GM12878 (cell line): ENCODE measurements at regions not wholly inside any gene's neighbourhood (a gene's known extent, or its start where the extent isn't known, plus 50 kb on each side); places are given as distances from the start of the nearest gene placed in this dataset.

Experiments used
- ATAC-seq: fragments of 200-7000 bp; cut with Tn5 transposase; 3 replicates; pipeline ENCODE4 v1.9.1; 2020; ENCODE audit warnings: mild to moderate bottlenecking, moderate library complexity
- BruUV-seq: library from RNA; stranded (reverse); fragments of 400-500 nt; replicated peaks from 2 replicates; lab custom pipeline; 2021; lab: Mats Ljungman, UMichigan
- CTCF ChIA-PET: fragments of 300-600 bp; sonication (Branson Sonifier 250); formaldehyde crosslinking; extraction: SDS; loops from one replicate; lab custom pipeline; 2021; ENCODE audit warnings: inconsistent platforms; lab: Yijun Ruan, JAX
- POLR2A ChIA-PET: fragments of 350-600 bp; formaldehyde crosslinking; extraction: SDS; loops from one replicate; lab custom pipeline; 2021; ENCODE audit warnings: inconsistent platforms; lab: Charles Lee
- RAD21 ChIA-PET: fragments of 300-600 bp; sonication (Branson Sonifier 250); formaldehyde crosslinking; loops from one replicate; lab custom pipeline; 2023; ENCODE audit warnings: antibody characterized with exemption; ENCODE audit not compliant: unreplicated experiment; lab: Charles Lee
- SMC1A ChIA-PET: fragments of 300-600 bp; sonication (Branson Sonifier 250); formaldehyde crosslinking; loops from one replicate; lab custom pipeline; 2023; ENCODE audit not compliant: unreplicated experiment, uncharacterized antibody; lab: Charles Lee
- DNase-seq: peaks from one replicate; pipeline ENCODE4 v3.0.0-alpha.2; 2011; ENCODE audit warnings: low read depth, low spot score
- FAIRE-seq: peaks from 3 replicates; lab custom pipeline; 2011; peaks lifted over from hg19 to GRCh38; lab: Jason Lieb, UNC
- H2AFZ ChIP-seq: 2 replicates; pipeline ENCODE4 v1.6.0; 2011; ENCODE audit warnings: low read depth, low read length, control low read depth; ENCODE audit not compliant: control insufficient read depth
- H3K27ac ChIP-seq: 2 replicates; pipeline ENCODE4 v1.5.1; 2011; ENCODE audit warnings: control low read depth; ENCODE audit not compliant: control insufficient read depth, insufficient read depth
- H3K27me3 ChIP-seq, 2 experiments: replicated peaks in 1 of 2; 2 replicates each; pipeline versions ENCODE4 v1.6.0 to v1.6.1; 2011; ENCODE audit warnings: low read length in 1 of 2; ENCODE audit not compliant: control insufficient read depth in 2 of 2, insufficient read depth in 2 of 2
- H3K36me3 ChIP-seq, 2 experiments: 2 replicates each; pipeline ENCODE4 v1.5.1; 2011; ENCODE audit warnings: low read length in 1 of 2; ENCODE audit not compliant: control insufficient read depth in 2 of 2, insufficient read depth in 2 of 2
- H3K4me1 ChIP-seq: 2 replicates; pipeline ENCODE4 v1.6.1; 2011; ENCODE audit warnings: mild to moderate bottlenecking, low read length, moderate library complexity, mixed read lengths; ENCODE audit not compliant: control insufficient read depth, insufficient read depth
- H3K4me2 ChIP-seq: 2 replicates; pipeline ENCODE4 v1.6.0; 2011; ENCODE audit warnings: control low read depth; ENCODE audit not compliant: control insufficient read depth, insufficient read depth
- H3K4me3 ChIP-seq: fragments of 200-600 bp; sonication (generic); 2 replicates; pipeline ENCODE4 v1.5.1; 2016
- H3K79me2 ChIP-seq: 2 replicates; pipeline ENCODE4 v1.6.0; 2011; ENCODE audit warnings: low read length; ENCODE audit not compliant: control insufficient read depth, insufficient read depth
- H3K9ac ChIP-seq: 2 replicates; pipeline ENCODE4 v1.8.0; 2011; ENCODE audit warnings: low read length, control low read depth, mixed read lengths; ENCODE audit not compliant: control insufficient read depth, insufficient read depth
- H3K9me3 ChIP-seq: replicated peaks from 3 replicates; pipeline ENCODE4 v1.5.1; 2011; ENCODE audit warnings: mild to moderate bottlenecking, low read length; ENCODE audit not compliant: control insufficient read depth, insufficient read depth
- H4K20me1 ChIP-seq: 2 replicates; pipeline ENCODE4 v1.6.0; 2011; ENCODE audit not compliant: control insufficient read depth, insufficient read depth
- CBX3 ChIP-seq: fragments of 200-600 bp; sonication (generic); IDR thresholded peaks from 2 replicates; pipeline ENCODE4 v1.6.1; 2016; ENCODE audit warnings: low read depth, borderline replicate concordance
- CHD1 ChIP-seq: IDR thresholded peaks from 2 replicates; pipeline ENCODE4 v1.6.1; 2012; ENCODE audit warnings: low read depth, low read length, improper control_type of control experiment
- CHD2 ChIP-seq: IDR thresholded peaks from 2 replicates; pipeline ENCODE4 v1.6.1; 2011; ENCODE audit warnings: low read depth, low read length, improper control_type of control experiment, borderline replicate concordance
- CHD4 ChIP-seq: fragments of 200-600 bp; sonication (generic); IDR thresholded peaks from 2 replicates; pipeline ENCODE4 v1.6.1; 2016; ENCODE audit warnings: mild to moderate bottlenecking
- CREM ChIP-seq: IDR thresholded peaks from 2 replicates; pipeline ENCODE4 v1.6.1; 2014; ENCODE audit warnings: antibody characterized with exemption, low read depth
- EED ChIP-seq: sonication (generic); IDR thresholded peaks from 2 replicates; pipeline ENCODE4 v1.6.1; 2016; ENCODE audit warnings: antibody characterized with exemption, low read depth
- EGR1 ChIP-seq, 2 experiments: IDR thresholded peaks; 1 replicate in 1 of 2; 2 replicates in 1 of 2; pipeline ENCODE4 v1.6.1; 2011 to 2012; ENCODE audit warnings: low read depth in 2 of 2, low read length in 2 of 2, borderline replicate concordance in 1 of 2, mild to moderate bottlenecking in 1 of 2, moderate library complexity in 1 of 2
- ESRRA ChIP-seq: IDR thresholded peaks from 2 replicates; pipeline ENCODE4 v1.6.1; 2012; ENCODE audit warnings: mild to moderate bottlenecking, low read length, improper control_type of control experiment
- ETV6 ChIP-seq, 2 experiments: fragments of 450-650 bp in 1 of 2; IDR thresholded peaks in 1 of 2; conservative IDR thresholded peaks in 1 of 2; 2 replicates each; pipeline ENCODE4 v1.6.1; 2014; ENCODE audit warnings: antibody characterized with exemption in 1 of 2, borderline replicate concordance in 1 of 2, low read depth in 1 of 2, mild to moderate bottlenecking in 1 of 2, moderate library complexity in 1 of 2
- EZH2 ChIP-seq: IDR thresholded peaks from 2 replicates; pipeline ENCODE4 v1.6.1; 2012; ENCODE audit warnings: low read depth, mild to moderate bottlenecking, control low read depth, inconsistent platforms, low read length, borderline replicate concordance; ENCODE audit not compliant: control insufficient read depth
- FOXM1 ChIP-seq: IDR thresholded peaks from 2 replicates; pipeline ENCODE4 v1.6.1; 2012; ENCODE audit warnings: low read depth, mild to moderate bottlenecking, inconsistent platforms, low read length, moderate library complexity
- JUND ChIP-seq: IDR thresholded peaks from 2 replicates; pipeline ENCODE4 v1.6.1; 2012; ENCODE audit warnings: low read depth, mild to moderate bottlenecking, low read length, improper control_type of control experiment, moderate library complexity
- RAD21 ChIP-seq: IDR thresholded peaks from 2 replicates; pipeline ENCODE4 v1.6.1; 2011; ENCODE audit warnings: mild to moderate bottlenecking, low read depth, low read length, moderate library complexity; ENCODE audit not compliant: insufficient read depth
- SMC3 ChIP-seq: IDR thresholded peaks from 2 replicates; pipeline ENCODE4 v1.6.1; 2011; ENCODE audit warnings: low read length, improper control_type of control experiment, borderline replicate concordance
- ZNF687 ChIP-seq: fragments of 450-650 bp; IDR thresholded peaks from 2 replicates; pipeline ENCODE4 v1.6.1; 2017; ENCODE audit warnings: mild to moderate bottlenecking, moderate library complexity
- ZSCAN29 ChIP-seq: fragments of 450-650 bp; IDR thresholded peaks from 2 replicates; pipeline ENCODE4 v1.6.1; 2017; ENCODE audit warnings: mild to moderate bottlenecking, moderate library complexity
- WGBS: methylation state at CpG from one replicate; pipeline ENCODE4 v1.1.6; 2016; ENCODE audit warnings: low lambda C conversion rate; ENCODE audit not compliant: insufficient replicate concordance, insufficient coverage; ENCODE audit errors: missing lambda C conversion rate; 5-methylcytosine and 5-hydroxymethylcytosine counted together
- in situ Hi-C: fragments of 300-500 bp; cut with MboI; formaldehyde crosslinking; loops from 9 replicates; pipeline ENCODE4 v1.14.3; 2018; ENCODE audit warnings: mixed read lengths
- intact Hi-C: fragments of 100-400 bp; cut with micrococcal nuclease; formaldehyde crosslinking; loops from one replicate; pipeline ENCODE4 v1.14.2; 2022; ENCODE audit not compliant: unreplicated experiment
- TF ChIP-seq, protein P1 (sequence below): fragments of 450-650 bp; IDR thresholded peaks from 2 replicates; pipeline ENCODE4 v1.6.1; 2016; ENCODE audit warnings: mild to moderate bottlenecking

GRCh38 chr3:17985658-17986347 lies 243.4 kb upstream of the TBC1D5 start (continued):
- TF ChIP-seq JUND (no peak), ZSCAN29 (no peak), EGR1 (IDR thresholded peaks at IDR 0.05; ENCODE audit: borderline replicate concordance in 1 of 2, low read depth in 2 of 2, low read length in 2 of 2) (no peak), ESRRA (no peak)

DNA sequence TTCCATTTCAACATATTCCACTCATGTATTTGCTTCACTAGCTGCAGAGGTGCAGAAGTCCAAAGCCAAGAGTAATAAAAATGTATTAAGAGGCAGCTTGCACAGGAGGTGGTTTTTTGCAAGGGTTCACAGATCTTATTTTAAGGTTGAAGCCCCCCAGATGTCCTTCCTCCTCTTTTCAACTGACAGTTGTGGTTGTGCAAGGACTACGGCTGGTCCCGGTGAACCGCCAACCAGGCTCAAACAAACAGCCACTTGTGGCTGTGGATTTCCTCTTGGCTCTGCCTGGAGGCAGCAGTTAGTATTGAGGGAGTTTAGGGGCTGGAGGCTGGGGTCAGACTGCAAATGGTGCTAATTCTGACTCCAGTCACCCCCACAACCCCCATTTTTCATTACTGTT lies 240.7 kb upstream of the TBC1D5 start:
- no peak overlapping the region for H2AFZ ChIP-seq
- CTCF ChIA-PET = no interaction called here
- H3K4me1 ChIP-seq = no peaks in the 10 kb centered on the region
- H3K27ac ChIP-seq = no peak overlapping the region
- RAD21 ChIA-PET = no interaction called here
- FAIRE-seq (no peak), DNase-seq (no peak), ATAC-seq (no peak)
- whole genome bisulfite sequencing = 28% methylated on average over 3 of the region's 3 CpGs
- H3K79me2 ChIP-seq = no peaks in the 10 kb centered on the region
- H4K20me1 ChIP-seq = no peaks in the 10 kb centered on the region
- peaks cover 0 to 2% of the 10 kb centered on the region in 2 experiments for H3K27me3 ChIP-seq
- BruUV-seq = no TSS peak
- H3K9ac ChIP-seq = no peak overlapping the region
- H3K36me3 ChIP-seq = no peaks in the 10 kb centered on the region
- no peaks in the 10 kb centered on the region for H3K9me3 ChIP-seq
- POLR2A ChIA-PET = no interaction called here
- intact Hi-C loops = no loop called here
- H3K4me3 ChIP-seq = no peak overlapping the region
- SMC1A ChIA-PET = no interaction called here
- in situ Hi-C loops = no loop called here
- H3K4me2 ChIP-seq = no peak overlapping the region
- TF ChIP-seq RAD21 (no peak), SMC3 (no peak), CHD1 (no peak), CBX3 (no peak), EED (no peak), CHD2 (no peak), CHD4 (no peak), CREM (no peak), EZH2 (no peak), ZNF687 (no peak), EGR1 (IDR thresholded peaks at IDR 0.05; ENCODE audit: borderline replicate concordance in 1 of 2, low read depth in 2 of 2, low read length in 2 of 2) (no peak), ETV6 (conservative IDR thresholded peaks at IDR 0.05 in 1 of 2, IDR thresholded peaks at IDR 0.05 in 1 of 2; ENCODE audit: borderline replicate concordance in 1 of 2, low read depth in 1 of 2) (no peak), FOXM1 (no peak)
- TF ChIP-seq, protein P1, sequence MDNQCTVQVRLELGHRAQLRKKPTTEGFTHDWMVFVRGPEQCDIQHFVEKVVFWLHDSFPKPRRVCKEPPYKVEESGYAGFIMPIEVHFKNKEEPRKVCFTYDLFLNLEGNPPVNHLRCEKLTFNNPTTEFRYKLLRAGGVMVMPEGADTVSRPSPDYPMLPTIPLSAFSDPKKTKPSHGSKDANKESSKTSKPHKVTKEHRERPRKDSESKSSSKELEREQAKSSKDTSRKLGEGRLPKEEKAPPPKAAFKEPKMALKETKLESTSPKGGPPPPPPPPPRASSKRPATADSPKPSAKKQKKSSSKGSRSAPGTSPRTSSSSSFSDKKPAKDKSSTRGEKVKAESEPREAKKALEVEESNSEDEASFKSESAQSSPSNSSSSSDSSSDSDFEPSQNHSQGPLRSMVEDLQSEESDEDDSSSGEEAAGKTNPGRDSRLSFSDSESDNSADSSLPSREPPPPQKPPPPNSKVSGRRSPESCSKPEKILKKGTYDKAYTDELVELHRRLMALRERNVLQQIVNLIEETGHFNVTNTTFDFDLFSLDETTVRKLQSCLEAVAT = no peak
